Lower leg skin (tissue), 4 donors: ENCODE measurements at regions not wholly inside any gene's neighbourhood (a gene's known extent, or its start where the extent isn't known, plus 50 kb on each side); places are given as distances from the start of the nearest gene placed in this dataset.
"Not testable (repeated sequence)": the region's sequence is repeated elsewhere in the genome, so short reads cannot be mapped to it uniquely, and the experiment has no call there.

ENCODE experiments used
- DNase-seq, 2 donors: peaks; one replicate each; pipeline ENCODE4 v3.0.0-alpha.2; 2019; ENCODE audit warnings: low spot score in 2 of 2
- H3K4me3 ChIP-seq: fragments of 200-600 bp; sonication (generic); 2 replicates; pipeline ENCODE4 v1.5.1; 2017; ENCODE audit warnings: mild to moderate bottlenecking, low read depth; ENCODE audit not compliant: poor library complexity, severe bottlenecking
- CTCF ChIP-seq, 3 donors: fragments of 450-650 bp; IDR thresholded peaks; one replicate each; pipeline ENCODE4 v1.5.1; 2016; ENCODE audit warnings: antibody characterized with exemption in 3 of 3, mild to moderate bottlenecking in 3 of 3, moderate library complexity in 2 of 3
- POLR2A ChIP-seq, 2 donors: fragments of 450-650 bp; IDR thresholded peaks; one replicate each; pipeline ENCODE4 v1.6.1; 2016 to 2017; ENCODE audit warnings: antibody characterized with exemption in 2 of 2, mild to moderate bottlenecking in 1 of 2, moderate library complexity in 1 of 2
- WGBS, 2 donors: methylation state at CpG; one replicate each; pipeline ENCODE4 v1.1.5; 2018; 5-methylcytosine and 5-hydroxymethylcytosine counted together
- intact Hi-C: fragments of 100-400 bp; cut with DNase I; formaldehyde crosslinking; loops from one replicate; pipeline ENCODE4 v1.15.0; 2023; ENCODE audit warnings: low total_unique reads

GRCh38 chr14:58740379-58740935 lies 102.7 kb downstream of the DACT1 start:
- no peak for DNase-seq
- intact Hi-C loops = no loop called here
- 48 to 65% methylated on average over 4 of the region's 4 CpGs for WGBS, 2 donors
- no peak for TF ChIP-seq POLR2A (IDR thresholded peaks at IDR 0.05)
- TF ChIP-seq CTCF (IDR thresholded peaks at IDR 0.05) = no peak
- no peak overlapping the region for H3K4me3 ChIP-seq

GRCh38 chr14:58744801-58745394 lies 107.1 kb downstream of the DACT1 start:
- intact Hi-C loops = no loop called here

GRCh38 chr14:58746261-58746660 lies 108.5 kb downstream of the DACT1 start:
- TF ChIP-seq CTCF (IDR thresholded peaks at IDR 0.05) (no peak), POLR2A (IDR thresholded peaks at IDR 0.05) (no peak)
- 47% methylated on average over 1 of the region's 1 CpG for WGBS, 2 donors
- no peak overlapping the region for H3K4me3 ChIP-seq
- no peak for DNase-seq
- intact Hi-C loops = no loop called here

More at GRCh38 chr14:58744801-58745394, 107.1 kb downstream of the DACT1 start:
- TF ChIP-seq POLR2A (IDR thresholded peaks at IDR 0.05) (no peak), CTCF (IDR thresholded peaks at IDR 0.05) (no peak)
- DNase-seq = no peak
- 69 to 74% methylated on average over 5 of the region's 5 CpGs for WGBS, 2 donors
- H3K4me3 ChIP-seq = no peak overlapping the region

DNA sequence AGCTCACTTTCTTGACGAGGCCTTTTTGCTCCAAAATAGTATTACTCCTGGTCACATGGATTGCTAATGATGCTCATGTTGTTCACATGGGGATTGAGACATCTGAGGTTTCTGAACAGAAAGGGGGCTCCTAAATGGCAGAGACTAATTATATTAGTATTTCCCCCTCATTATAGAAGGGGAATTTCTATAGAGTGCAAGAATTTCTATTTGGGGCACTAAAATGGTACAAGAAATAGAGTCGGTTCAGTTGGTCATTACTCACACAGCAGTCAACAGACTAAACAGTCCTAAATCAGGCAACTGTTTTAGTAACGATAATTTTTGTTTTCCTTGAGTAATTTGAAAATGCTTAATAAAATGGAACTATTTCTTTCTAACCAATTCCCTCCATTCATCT lies 108.9 kb downstream of the DACT1 start:
- DNase-seq = no peak
- TF ChIP-seq POLR2A (IDR thresholded peaks at IDR 0.05) = no peak
- TF ChIP-seq CTCF (IDR thresholded peaks at IDR 0.05) = no peak
- H3K4me3 ChIP-seq = no peak overlapping the region
- WGBS, 2 donors = 64 to 72% methylated on average over 3 of the region's 3 CpGs
- intact Hi-C loops = no loop called here

DNA sequence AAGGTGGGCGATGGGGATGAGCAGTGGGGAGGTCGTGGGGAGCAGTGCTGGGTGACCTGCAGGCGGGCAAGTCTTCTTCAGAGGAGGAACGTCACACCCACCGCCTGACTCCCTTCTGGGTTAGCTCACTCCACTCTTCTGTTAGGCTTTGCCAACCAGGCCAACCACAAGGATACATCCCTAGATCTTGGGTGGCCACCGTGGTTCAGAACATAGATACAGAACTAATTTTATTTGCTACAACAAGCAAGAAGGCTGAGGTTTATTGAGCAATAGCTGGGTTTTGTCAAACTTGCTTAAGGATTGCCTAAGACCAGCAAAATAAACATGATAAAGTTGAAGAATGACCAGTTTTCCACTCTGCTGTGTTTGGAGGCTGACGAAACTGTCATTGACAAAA lies 109.4 kb downstream of the DACT1 start:
- WGBS, 2 donors = 72 to 86% methylated on average over 7 of the region's 7 CpGs
- no peak for TF ChIP-seq POLR2A (IDR thresholded peaks at IDR 0.05)
- intact Hi-C loops = no loop called here
- peak; percentile 65 to 85 for DNase-seq
- no peak overlapping the region for H3K4me3 ChIP-seq

DNA sequence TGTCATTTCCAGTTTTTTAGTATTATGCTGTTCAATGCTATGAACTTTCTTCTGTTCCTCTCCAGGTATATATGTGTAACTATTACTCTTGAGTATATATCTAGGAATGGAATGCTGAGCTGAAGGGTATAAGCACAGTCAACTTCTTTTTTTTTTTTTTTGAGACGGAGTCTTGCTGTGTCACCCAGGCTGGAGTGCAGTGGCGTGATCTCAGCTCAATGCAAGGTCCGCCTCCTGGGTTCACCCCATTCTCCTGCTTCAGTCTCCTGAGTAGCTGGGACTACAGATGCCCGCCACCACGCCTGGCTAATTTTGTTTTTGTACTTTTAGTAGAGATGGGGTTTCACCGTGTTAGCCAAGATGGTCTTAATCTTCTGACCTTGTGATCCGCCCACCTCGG lies 110.5 kb downstream of the DACT1 start:
- H3K4me3 ChIP-seq, intact Hi-C loops, DNase-seq: not testable (repeated sequence)
- 93 to 96% methylated on average over 8 of the region's 8 CpGs for WGBS, 2 donors
